NCI-H774 (cell line): ENCODE measurements at regions not wholly inside any gene's neighbourhood (a gene's known extent, or its start where the extent isn't known, plus 50 kb on each side); places are given as distances from the start of the nearest gene placed in this dataset.

Source experiments
- DNase-seq: peaks from one replicate; lab custom pipeline; 2025; lab: John Stamatoyannopoulos, UW

- no peak for DNase-seq
Measured at GRCh38 chr18:66742832-66743231, 138.9 kb upstream of the CDH19 start.

GRCh38 chr18:66735933-66736332 is 132.0 kb upstream of the CDH19 start:
- DNase-seq: no peak

GRCh38 chr18:66734451-66734850 is 130.6 kb upstream of the CDH19 start:
- DNase-seq: no peak

GRCh38 chr18:66731890-66732289 is 128.0 kb upstream of the CDH19 start:
- no peak for DNase-seq

GRCh38 chr18:66729442-66730239 is 125.8 kb upstream of the CDH19 start:
- DNase-seq: no peak

GRCh38 chr18:66728951-66729350 is 125.1 kb upstream of the CDH19 start:
- no peak for DNase-seq

GRCh38 chr18:66727991-66728390 is 124.1 kb upstream of the CDH19 start:
- DNase-seq: no peak

GRCh38 chr18:66724664-66725356 is 120.9 kb upstream of the CDH19 start:
- no peak for DNase-seq

- no peak for DNase-seq
Measured at GRCh38 chr18:66722671-66723070, 118.8 kb upstream of the CDH19 start.

- no peak for DNase-seq
Measured at GRCh38 chr18:66708646-66709045, 104.8 kb upstream of the CDH19 start.

GRCh38 chr18:66707473-66707872 is 103.6 kb upstream of the CDH19 start:
- no peak for DNase-seq

- no peak for DNase-seq
Measured at GRCh38 chr18:66695281-66695680, 91.4 kb upstream of the CDH19 start.

- no peak for DNase-seq
Measured at GRCh38 chr18:66694852-66695251, 91.0 kb upstream of the CDH19 start.

GRCh38 chr18:66687635-66688034 is 83.7 kb upstream of the CDH19 start:
- no peak for DNase-seq

GRCh38 chr18:66682855-66683322 is 79.0 kb upstream of the CDH19 start:
- DNase-seq: no peak

- DNase-seq: no peak
Measured at GRCh38 chr18:66676699-66677098, 72.8 kb upstream of the CDH19 start.

GRCh38 chr18:66674286-66674685 is 70.4 kb upstream of the CDH19 start:
- DNase-seq: no peak

GRCh38 chr18:66668706-66669105 is 64.8 kb upstream of the CDH19 start:
- no peak for DNase-seq

GRCh38 chr18:66662632-66663031 is 58.7 kb upstream of the CDH19 start:
- no peak for DNase-seq

- no peak for DNase-seq
Measured at GRCh38 chr18:66655407-66655806, 51.5 kb upstream of the CDH19 start.
